ENCODE measurements at regions not wholly inside any gene's neighbourhood (a gene's known extent, or its start where the extent isn't known, plus 50 kb on each side); places are given as distances from the start of the nearest gene placed in this dataset.

DNA sequence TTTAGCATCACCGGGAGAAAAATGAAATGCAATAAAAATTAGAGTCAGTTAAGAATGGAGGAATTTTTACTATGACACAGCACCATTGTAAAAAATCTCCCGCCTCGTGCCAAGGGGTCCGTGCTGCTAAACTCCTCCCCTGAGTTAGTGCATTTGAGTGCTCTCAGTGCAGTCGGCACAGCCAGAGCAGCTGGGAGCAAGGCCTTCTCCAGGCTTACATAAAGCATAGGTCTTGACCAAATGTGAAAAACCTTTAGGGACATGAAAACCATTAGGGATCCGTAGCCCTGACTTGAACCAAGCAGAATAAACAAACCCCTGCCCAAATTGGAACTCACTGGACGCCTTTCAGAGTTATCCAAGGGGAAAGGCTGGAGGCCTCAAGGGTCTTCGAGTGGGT lies 152.6 kb downstream of the PLCE1 start:
- ChIA-PET POLR2A (ENCODE audit: low non-redundant PET) (no interaction called here), CTCF (no interaction called here)
- no peak overlapping the region for H3K4me3 ChIP-seq (ENCODE audit: low read depth, low read length, poor library complexity, severe bottlenecking)
- no peaks in the 10 kb centered on the region for H3K4me1 ChIP-seq (ENCODE audit: insufficient read depth, low read length, poor library complexity, severe bottlenecking)
- no peaks in the 10 kb centered on the region for H3K36me3 ChIP-seq (ENCODE audit: insufficient read depth, low read length, poor library complexity, severe bottlenecking)
- intact Hi-C loops (cut with micrococcal nuclease; ENCODE audit: unreplicated experiment) = no loop called here
- no TSS peak for BruUV-seq (replicated peaks)
- no peaks in the 10 kb centered on the region for H3K9me3 ChIP-seq (ENCODE audit: low read depth, low read length, poor library complexity, severe bottlenecking)
- H3K27ac ChIP-seq (ENCODE audit: low read depth, low read length, poor library complexity, severe bottlenecking) = no peak overlapping the region
- TF ChIP-seq CTCF (conservative IDR thresholded peaks at IDR 0.05; ENCODE audit: low read depth, low read length) = no peak
- no peak for TF ChIP-seq EZH2 (IDR thresholded peaks at IDR 0.05; ENCODE audit: borderline replicate concordance, low read depth, low read length, poor library complexity, severe bottlenecking)
- no peak for DNase-seq (ENCODE audit: low spot score)
- no peaks in the 10 kb centered on the region for H3K27me3 ChIP-seq (replicated peaks; ENCODE audit: insufficient read depth, low read depth, low read length, poor library complexity)

DNA sequence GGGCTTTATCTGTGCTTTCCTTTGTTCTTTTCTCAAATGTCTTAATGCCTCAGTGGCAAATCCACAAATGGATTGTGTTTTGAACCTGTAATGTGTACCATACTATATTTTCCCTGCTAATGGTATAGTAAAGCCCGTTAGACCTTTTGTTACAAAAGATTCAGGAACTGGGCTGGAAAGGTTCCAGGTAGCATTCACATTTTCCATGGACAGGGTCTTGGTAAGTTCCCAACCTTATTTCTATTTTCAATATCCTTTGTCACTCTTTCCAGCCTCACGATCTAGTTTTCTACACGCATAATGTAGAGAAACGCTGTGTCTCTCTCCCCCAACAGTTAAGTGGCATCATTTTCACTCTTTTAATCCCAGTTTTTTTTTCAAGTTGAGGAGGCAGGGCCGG lies 153.0 kb downstream of the PLCE1 start:
- Histone ChIP-seq H3K9me3 (ENCODE audit: low read depth, low read length, poor library complexity, severe bottlenecking) (no peaks in the 10 kb centered on the region), H3K36me3 (ENCODE audit: insufficient read depth, low read length, poor library complexity, severe bottlenecking) (no peaks in the 10 kb centered on the region), H3K27ac (ENCODE audit: low read depth, low read length, poor library complexity, severe bottlenecking) (no peak overlapping the region), H3K4me1 (ENCODE audit: insufficient read depth, low read length, poor library complexity, severe bottlenecking) (no peaks in the 10 kb centered on the region), H3K27me3 (replicated peaks; ENCODE audit: insufficient read depth, low read depth, low read length, poor library complexity) (no peaks in the 10 kb centered on the region), H3K4me3 (ENCODE audit: low read depth, low read length, poor library complexity, severe bottlenecking) (no peak overlapping the region)
- POLR2A ChIA-PET (ENCODE audit: low non-redundant PET) = no interaction called here
- TF ChIP-seq CTCF (conservative IDR thresholded peaks at IDR 0.05; ENCODE audit: low read depth, low read length) (no peak), EZH2 (IDR thresholded peaks at IDR 0.05; ENCODE audit: borderline replicate concordance, low read depth, low read length, poor library complexity, severe bottlenecking) (no peak)
- intact Hi-C loops (cut with micrococcal nuclease; ENCODE audit: unreplicated experiment) = no loop called here
- CTCF ChIA-PET = no interaction called here
- BruUV-seq (replicated peaks) = no TSS peak
- no peak for DNase-seq (ENCODE audit: low spot score)

DNA sequence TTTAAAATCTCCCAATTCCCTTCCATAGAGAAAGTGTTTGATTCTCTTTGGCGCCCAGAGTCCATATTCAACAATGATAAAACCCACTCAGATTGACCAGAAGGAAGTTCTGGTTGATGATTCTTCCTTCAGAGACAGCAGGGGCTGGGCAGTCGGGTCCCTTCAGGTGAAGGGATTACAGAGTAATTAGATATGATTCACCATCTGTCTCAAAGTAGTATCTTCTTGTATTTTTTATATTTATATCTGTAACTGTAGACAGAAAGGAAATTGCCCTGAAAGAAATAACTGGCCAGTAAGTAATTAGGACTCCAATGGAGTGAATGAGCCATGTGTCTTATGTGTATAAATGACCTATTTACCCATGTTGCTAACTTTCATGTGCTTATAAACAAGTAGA lies 156.0 kb downstream of the PLCE1 start:
- CTCF ChIA-PET = no interaction called here

More for the DNA sequence above, 156.0 kb downstream of the PLCE1 start:
- H3K4me1 ChIP-seq (ENCODE audit: insufficient read depth, low read length, poor library complexity, severe bottlenecking) = no peaks in the 10 kb centered on the region
- intact Hi-C loops (cut with micrococcal nuclease; ENCODE audit: unreplicated experiment) = no loop called here
- H3K4me3 ChIP-seq (ENCODE audit: low read depth, low read length, poor library complexity, severe bottlenecking) = no peak overlapping the region
- BruUV-seq (replicated peaks) = no TSS peak
- POLR2A ChIA-PET (ENCODE audit: low non-redundant PET) = no interaction called here
- no peak overlapping the region for H3K27ac ChIP-seq (ENCODE audit: low read depth, low read length, poor library complexity, severe bottlenecking)
- no peak for TF ChIP-seq CTCF (conservative IDR thresholded peaks at IDR 0.05; ENCODE audit: low read depth, low read length)
- H3K9me3 ChIP-seq (ENCODE audit: low read depth, low read length, poor library complexity, severe bottlenecking) = no peaks in the 10 kb centered on the region
- H3K36me3 ChIP-seq (ENCODE audit: insufficient read depth, low read length, poor library complexity, severe bottlenecking) = no peaks in the 10 kb centered on the region
- H3K27me3 ChIP-seq (replicated peaks; ENCODE audit: insufficient read depth, low read depth, low read length, poor library complexity) = no peaks in the 10 kb centered on the region
- DNase-seq (ENCODE audit: low spot score) = no peak
